Heart right ventricle (tissue), 16 donors: ENCODE measurements at regions not wholly inside any gene's neighbourhood (a gene's known extent, or its start where the extent isn't known, plus 50 kb on each side); places are given as distances from the start of the nearest gene placed in this dataset.

Experiments
- ATAC-seq, 8 donors: fragments of 200-7000 bp; cut with Tn5 transposase; one replicate each; pipeline ENCODE4 v1.9.1; 2020; ENCODE audit warnings: mild to moderate bottlenecking in 8 of 8, moderate library complexity in 8 of 8, moderate number of reproducible peaks in 1 of 8
- DNase-seq, 2 donors: peaks; one replicate each; pipeline ENCODE4 v3.0.0-alpha.2; 2020
- H3K27ac ChIP-seq, 10 donors: fragments of 200-600 bp; sonication (generic) in 2 of 10; one replicate each; pipeline versions ENCODE4 v1.5.0 to v1.8.0; 2020 to 2022; ENCODE audit warnings: mild to moderate bottlenecking in 3 of 10
- H3K27me3 ChIP-seq, 7 donors: fragments of 200-600 bp; one replicate each; pipeline ENCODE4 v1.8.0; 2021 to 2022; ENCODE audit warnings: mild to moderate bottlenecking in 2 of 7
- H3K36me3 ChIP-seq, 9 donors: fragments of 200-600 bp; sonication (generic) in 1 of 9; one replicate each; pipeline versions ENCODE4 v1.5.0 to v1.8.0; 2020 to 2022; ENCODE audit warnings: mild to moderate bottlenecking in 2 of 9
- H3K4me1 ChIP-seq, 9 donors: fragments of 200-600 bp; sonication (generic) in 1 of 9; one replicate each; pipeline versions ENCODE4 v1.5.0 to v1.8.0; 2020 to 2022; ENCODE audit warnings: mild to moderate bottlenecking in 4 of 9
- H3K4me3 ChIP-seq, 10 donors: fragments of 200-600 bp; sonication (generic) in 2 of 10; one replicate each; pipeline versions ENCODE4 v1.5.0 to v1.8.0; 2020 to 2022; ENCODE audit warnings: mild to moderate bottlenecking in 7 of 10, moderate library complexity in 2 of 10
- H3K9me3 ChIP-seq, 11 donors: fragments of 200-600 bp in 10 of 11; sonication (generic) in 2 of 11; one replicate each; pipeline versions ENCODE4 v1.5.0 to v1.8.0; 2013 to 2022; ENCODE audit warnings: mild to moderate bottlenecking in 2 of 11, control low read depth in 1 of 11, moderate library complexity in 1 of 11
- CTCF ChIP-seq, 9 donors: fragments of 200-600 bp; sonication (generic) in 2 of 9; IDR thresholded peaks; one replicate each; pipeline versions ENCODE4 v1.5.0 to v1.8.0; 2021 to 2022; ENCODE audit warnings: antibody characterized with exemption in 9 of 9, mild to moderate bottlenecking in 5 of 9, moderate library complexity in 1 of 9
- WGBS, 2 donors: extraction: QIAGEN DNeasy Blood & Tissue Kit; methylation state at CpG; one replicate each; pipeline ENCODE4 v1.1.7; 2013; ENCODE audit warnings: inconsistent platforms in 1 of 2; 5-methylcytosine and 5-hydroxymethylcytosine counted together
- intact Hi-C, 10 donors: fragments of 100-400 bp; cut with DNase I; formaldehyde crosslinking; loops; one replicate each; pipeline versions ENCODE4 v1.11.1 to v1.14.2; 2022
- donor health status: Arrhythmogenic right ventricular cardiomyopathy.
- donor health status: ischemic (EF 13 %, LVEDD 7.1; RV severe dilation, severe dysfunction).
- donor health status: healthy with polysubstance abuse.
- donor health status: DM: no; HTN: yes; CAD: no.
- donor health status: DM: no; HTN: no; CAD: no.
- donor health status: ischemic (EF 25% LVEDD 6.9; RV normal size, moderate dysfunction).
- donor health status: ischemic (EF 25% LVEDD 5.7; RV mildly dilated, moderate dysfunction).
- donor health status: healthy.
- donor health status: DM: yes; HTN: yes; CAD: no.
- donor health status: Ischemic cardiomyopathy.
- donor health status: ischemic (EF 35%, LVEDD 5.7; RV mildly dilated, moderate dysfunction).
- donor health status: nonischemic (EF 11% LVEDD 7.7; RV severe dilation, severe dysfunction).
- donor health status: DM: yes; HTN: yes; CAD: no.
- donor health status: PGD.
- donor health status: ischemic (EF 29% LVEDD 5.4; RV normal size, mild dysfunction).
- donor health status: nonischemic (EF 23%, LVEDD 6.1; RV moderate dilation, normal function).

- ATAC-seq (no peak), DNase-seq (no peak)
- no peaks in the 10 kb centered on the region for H3K36me3 ChIP-seq
- no peak overlapping the region for H3K4me3 ChIP-seq
- H3K4me1 ChIP-seq = no peaks in the 10 kb centered on the region
- H3K27me3 ChIP-seq = no peaks in the 10 kb centered on the region
- 45 to 65% methylated on average over 3 of the region's 3 CpGs for WGBS, 2 donors
- no peak for TF ChIP-seq CTCF (IDR thresholded peaks at IDR 0.05)
- peaks cover 0 to 4% (median 0%) of the 10 kb centered on the region in 11 donors for H3K9me3 ChIP-seq
- intact Hi-C loops = no loop called here
- no peak overlapping the region for H3K27ac ChIP-seq
Measured at GRCh38 chr1:78797108-78797781, 147.6 kb downstream of the IFI44 start.

- Histone ChIP-seq H3K36me3 (no peaks in the 10 kb centered on the region), H3K9me3 (no peaks in the 10 kb centered on the region), H3K27ac (no peak overlapping the region), H3K4me1 (no peaks in the 10 kb centered on the region), H3K27me3 (no peaks in the 10 kb centered on the region), H3K4me3 (no peak overlapping the region)
- no peak for DNase-seq
- no peak for ATAC-seq
- WGBS, 2 donors = 73 to 79% methylated on average over 1 of the region's 1 CpG
- intact Hi-C loops = no loop called here
- TF ChIP-seq CTCF (IDR thresholded peaks at IDR 0.05) = no peak
Measured at GRCh38 chr1:78799926-78800325, 150.3 kb downstream of the IFI44 start.

GRCh38 chr1:78814176-78814575, 164.5 kb downstream of the IFI44 start:
- Histone ChIP-seq H3K27ac (no peak overlapping the region), H3K36me3 (no peaks in the 10 kb centered on the region), H3K4me1 (no peaks in the 10 kb centered on the region), H3K9me3 (peaks cover 0 to 3% (median 0%) of the 10 kb centered on the region in 11 donors), H3K4me3 (no peak overlapping the region), H3K27me3 (no peaks in the 10 kb centered on the region)
- no peak for DNase-seq
- intact Hi-C loops = no loop called here
- 75 to 84% methylated on average over 1 of the region's 1 CpG for WGBS, 2 donors
- TF ChIP-seq CTCF (IDR thresholded peaks at IDR 0.05) = no peak
- ATAC-seq = no peak

GRCh38 chr1:78825561-78825960, 175.9 kb downstream of the IFI44 start:
- DNase-seq (no peak), ATAC-seq (no peak)
- Histone ChIP-seq H3K4me1 (no peaks in the 10 kb centered on the region), H3K4me3 (no peak overlapping the region), H3K27ac (no peak overlapping the region), H3K36me3 (no peaks in the 10 kb centered on the region), H3K27me3 (no peaks in the 10 kb centered on the region), H3K9me3 (no peaks in the 10 kb centered on the region)
- 88 to 90% methylated on average over 2 of the region's 2 CpGs for WGBS, 2 donors
- intact Hi-C loops = no loop called here
- no peak for TF ChIP-seq CTCF (IDR thresholded peaks at IDR 0.05)
